ENCODE measurements at regions not wholly inside any gene's neighbourhood (a gene's known extent, or its start where the extent isn't known, plus 50 kb on each side); places are given as distances from the start of the nearest gene placed in this dataset.

- Mint-ChIP-seq H3K27ac (no peak overlapping the region), H3K36me3 (no peaks in the 10 kb centered on the region), H3K4me1 (no peaks in the 10 kb centered on the region), H3K9me3 (peaks cover 0 to 4% (median 3%) of the 10 kb centered on the region in 7 donors), H3K27me3 (ENCODE audit: low read depth in 3 of 3) (peaks cover 6 to 10% (median 8%) of the 10 kb centered on the region in 3 donors), H3K4me3 (no peak overlapping the region)
- H3K4me2 ChIP-seq (replicated peaks; ENCODE audit: extremely low read depth, low read length, poor library complexity, severe bottlenecking) = no peak overlapping the region
- no peak overlapping the region for H3K9ac ChIP-seq (ENCODE audit: insufficient read depth, low read length, poor library complexity, severe bottlenecking)
- H3K9me3 ChIP-seq (replicated peaks in 1 of 2; ENCODE audit: control insufficient read depth in 1 of 2, insufficient read depth in 1 of 2, low read length in 2 of 2) = no peaks in the 10 kb centered on the region
- 35% methylated on average over 1 of the region's 2 CpGs for WGBS (ENCODE audit: insufficient coverage)
- H3K27ac ChIP-seq (ENCODE audit: low read depth in 1 of 2, low read length in 2 of 2) = no peak overlapping the region
- no peaks in the 10 kb centered on the region for H3K79me2 ChIP-seq (ENCODE audit: insufficient read depth, low read length)
- H3K27me3 ChIP-seq (ENCODE audit: control insufficient read depth in 2 of 2, insufficient read depth in 2 of 2, low read length in 2 of 2) = no peaks in the 10 kb centered on the region
- TF ChIP-seq CTCF (IDR thresholded peaks at IDR 0.05) = no peak
- no peak for DNase-seq
- no peaks in the 10 kb centered on the region for H4K20me1 ChIP-seq (ENCODE audit: insufficient read depth, low read length)
- H3K4me3 ChIP-seq (replicated peaks in 1 of 3; ENCODE audit: low read depth in 2 of 3, low read length in 3 of 3) = no peak overlapping the region
- H2AFZ ChIP-seq (ENCODE audit: insufficient read depth, low read depth, low read length, poor library complexity, severe bottlenecking) = no peak overlapping the region
- intact Hi-C loops (cut with micrococcal nuclease) = no loop called here
- H3K4me1 ChIP-seq (ENCODE audit: control insufficient read depth in 1 of 2, insufficient read depth in 2 of 2, low read length in 2 of 2) = no peaks in the 10 kb centered on the region
- H3K36me3 ChIP-seq (replicated peaks in 1 of 2; ENCODE audit: control insufficient read depth in 1 of 2, insufficient read depth in 2 of 2, low read length in 2 of 2) = no peaks in the 10 kb centered on the region
These were observed 405.9 kb downstream of the ZNF536 start for GRCh38 chr19:30778061-30778460.

- no peak overlapping the region for H3K4me3 Mint-ChIP-seq
- peaks cover 1 to 10% (median 6%) of the 10 kb centered on the region in 7 donors for H3K9me3 Mint-ChIP-seq
- Histone ChIP-seq H3K9me3 (replicated peaks in 1 of 2; ENCODE audit: control insufficient read depth in 1 of 2, insufficient read depth in 1 of 2, low read length in 2 of 2) (no peaks in the 10 kb centered on the region), H3K4me2 (replicated peaks; ENCODE audit: extremely low read depth, low read length, poor library complexity, severe bottlenecking) (no peak overlapping the region), H3K36me3 (replicated peaks in 1 of 2; ENCODE audit: control insufficient read depth in 1 of 2, insufficient read depth in 2 of 2, low read length in 2 of 2) (no peaks in the 10 kb centered on the region), H3K27ac (ENCODE audit: low read depth in 1 of 2, low read length in 2 of 2) (no peak overlapping the region), H3K4me1 (ENCODE audit: control insufficient read depth in 1 of 2, insufficient read depth in 2 of 2, low read length in 2 of 2) (no peaks in the 10 kb centered on the region), H3K27me3 (ENCODE audit: control insufficient read depth in 2 of 2, insufficient read depth in 2 of 2, low read length in 2 of 2) (no peaks in the 10 kb centered on the region), H3K4me3 (replicated peaks in 1 of 3; ENCODE audit: low read depth in 2 of 3, low read length in 3 of 3) (no peak overlapping the region), H2AFZ (ENCODE audit: insufficient read depth, low read depth, low read length, poor library complexity, severe bottlenecking) (no peak overlapping the region), H3K9ac (ENCODE audit: insufficient read depth, low read length, poor library complexity, severe bottlenecking) (no peak overlapping the region), H3K79me2 (ENCODE audit: insufficient read depth, low read length) (no peaks in the 10 kb centered on the region), H4K20me1 (ENCODE audit: insufficient read depth, low read length) (no peaks in the 10 kb centered on the region)
- peaks cover 5 to 10% (median 6%) of the 10 kb centered on the region in 3 donors for H3K27me3 Mint-ChIP-seq (ENCODE audit: low read depth in 3 of 3)
- no peak for TF ChIP-seq CTCF (IDR thresholded peaks at IDR 0.05)
- intact Hi-C loops (cut with micrococcal nuclease) = no loop called here
- no peaks in the 10 kb centered on the region for H3K36me3 Mint-ChIP-seq
- no peak overlapping the region for H3K27ac Mint-ChIP-seq
- no peaks in the 10 kb centered on the region for H3K4me1 Mint-ChIP-seq
- WGBS (ENCODE audit: insufficient coverage) = 100% methylated on average over 1 of the region's 4 CpGs
- DNase-seq = no peak
These were observed 403.8 kb downstream of the ZNF536 start for GRCh38 chr19:30775956-30776355.
